Breast epithelium (tissue), 4 donors: ENCODE measurements at regions not wholly inside any gene's neighbourhood (a gene's known extent, or its start where the extent isn't known, plus 50 kb on each side); places are given as distances from the start of the nearest gene placed in this dataset.

Source experiments
- DNase-seq, 2 donors: peaks; one replicate each; pipeline ENCODE4 v3.0.0-alpha.2; 2019; ENCODE audit warnings: low spot score in 2 of 2
- H3K27ac ChIP-seq, 2 donors: fragments of 200-600 bp; sonication (generic) in 1 of 2; one replicate each; pipeline ENCODE4 v1.5.1; 2016 to 2019; ENCODE audit warnings: mild to moderate bottlenecking in 1 of 2
- H3K27me3 ChIP-seq, 2 donors: fragments of 200-600 bp; sonication (generic) in 1 of 2; one replicate each; pipeline versions ENCODE4 v1.5.1 to v1.6.0; 2017 to 2019; ENCODE audit warnings: control low read depth in 1 of 2, mild to moderate bottlenecking in 1 of 2
- H3K36me3 ChIP-seq: fragments of 200-600 bp; one replicate; pipeline ENCODE4 v1.5.1; 2019
- H3K4me1 ChIP-seq, 2 donors: fragments of 200-600 bp; sonication (generic); one replicate each; pipeline ENCODE4 v1.5.1; 2016 to 2019; ENCODE audit warnings: control low read depth in 1 of 2
- H3K4me3 ChIP-seq, 3 donors: fragments of 200-600 bp; sonication (generic); 1 replicate in 2 of 3; 2 replicates in 1 of 3; pipeline ENCODE4 v1.5.1; 2016 to 2019; ENCODE audit warnings: mild to moderate bottlenecking in 3 of 3, moderate library complexity in 2 of 3
- H3K9me3 ChIP-seq, 2 donors: fragments of 200-600 bp; sonication (generic) in 1 of 2; one replicate each; pipeline ENCODE4 v1.5.1; 2016 to 2019; ENCODE audit warnings: control low read depth in 1 of 2
- POLR2A ChIP-seq: fragments of 450-650 bp; IDR thresholded peaks from one replicate; pipeline ENCODE4 v1.6.1; 2016; ENCODE audit warnings: antibody characterized with exemption, mild to moderate bottlenecking, moderate library complexity
- POLR2AphosphoS5 ChIP-seq, 3 donors: sonication (generic); formaldehyde crosslinking; IDR thresholded peaks; one replicate each; pipeline ENCODE4 v1.6.1; 2017; ENCODE audit warnings: antibody characterized with exemption in 3 of 3
- intact Hi-C: fragments of 100-400 bp; cut with DNase I; formaldehyde crosslinking; loops from one replicate; pipeline ENCODE4 v1.15.1; 2023; ENCODE audit warnings: low total_unique reads
- TF ChIP-seq, protein P1 (sequence below), 3 donors: fragments of 450-650 bp; IDR thresholded peaks; one replicate each; pipeline ENCODE4 v1.5.1; 2016 to 2017; ENCODE audit warnings: antibody characterized with exemption in 3 of 3, mild to moderate bottlenecking in 3 of 3, moderate library complexity in 3 of 3

DNA sequence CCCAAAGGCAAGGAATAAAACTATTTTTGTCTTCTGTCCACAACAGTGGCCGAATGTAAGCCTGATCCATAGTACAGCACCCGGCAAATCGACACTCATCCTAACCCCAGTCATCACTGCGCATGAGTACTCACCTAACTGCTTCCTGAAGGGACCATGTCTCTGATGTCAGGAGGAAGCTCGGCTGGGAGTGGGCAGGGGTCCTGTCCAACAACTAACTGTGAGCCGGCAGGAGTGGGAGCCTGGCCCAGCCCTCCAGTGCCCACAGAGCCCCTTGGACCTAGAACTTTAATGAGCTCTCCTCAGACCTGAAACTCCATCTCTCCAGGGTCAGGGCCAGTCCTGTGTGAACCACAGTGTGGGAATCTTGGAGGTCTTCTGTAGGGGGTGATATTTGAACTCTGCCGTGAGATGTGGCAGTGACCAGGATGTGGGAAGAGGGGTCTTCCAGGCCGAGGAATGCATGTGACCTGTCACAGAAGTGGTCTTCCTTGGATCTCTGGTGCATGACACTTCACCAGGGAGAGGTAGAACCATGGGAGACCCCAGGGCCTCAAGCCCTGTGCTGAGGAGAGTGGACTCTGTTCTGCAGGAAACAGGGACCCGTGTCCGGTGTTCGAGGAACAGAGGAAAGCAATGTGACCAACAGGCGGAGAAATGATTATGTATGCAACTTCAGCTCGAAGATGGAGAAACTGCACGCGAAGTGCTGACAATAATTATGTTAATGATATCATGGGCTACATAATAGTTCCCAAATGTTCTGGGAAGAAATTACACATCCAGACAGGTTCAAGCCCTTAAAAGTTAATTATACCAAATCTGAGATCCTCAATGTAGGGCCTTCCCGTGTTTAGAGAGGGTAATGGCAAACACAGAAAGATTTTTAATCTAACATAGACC is 240.1 kb upstream of the HDAC4 start:
- peaks cover 0 to 3% of the 10 kb centered on the region in 2 donors for H3K9me3 ChIP-seq
- no peak for DNase-seq
- intact Hi-C loops = no loop called here
- H3K36me3 ChIP-seq = no peaks in the 10 kb centered on the region
- TF ChIP-seq POLR2AphosphoS5 (IDR thresholded peaks at IDR 0.05) (no peak), POLR2A (no peak)
- TF ChIP-seq, protein P1, sequence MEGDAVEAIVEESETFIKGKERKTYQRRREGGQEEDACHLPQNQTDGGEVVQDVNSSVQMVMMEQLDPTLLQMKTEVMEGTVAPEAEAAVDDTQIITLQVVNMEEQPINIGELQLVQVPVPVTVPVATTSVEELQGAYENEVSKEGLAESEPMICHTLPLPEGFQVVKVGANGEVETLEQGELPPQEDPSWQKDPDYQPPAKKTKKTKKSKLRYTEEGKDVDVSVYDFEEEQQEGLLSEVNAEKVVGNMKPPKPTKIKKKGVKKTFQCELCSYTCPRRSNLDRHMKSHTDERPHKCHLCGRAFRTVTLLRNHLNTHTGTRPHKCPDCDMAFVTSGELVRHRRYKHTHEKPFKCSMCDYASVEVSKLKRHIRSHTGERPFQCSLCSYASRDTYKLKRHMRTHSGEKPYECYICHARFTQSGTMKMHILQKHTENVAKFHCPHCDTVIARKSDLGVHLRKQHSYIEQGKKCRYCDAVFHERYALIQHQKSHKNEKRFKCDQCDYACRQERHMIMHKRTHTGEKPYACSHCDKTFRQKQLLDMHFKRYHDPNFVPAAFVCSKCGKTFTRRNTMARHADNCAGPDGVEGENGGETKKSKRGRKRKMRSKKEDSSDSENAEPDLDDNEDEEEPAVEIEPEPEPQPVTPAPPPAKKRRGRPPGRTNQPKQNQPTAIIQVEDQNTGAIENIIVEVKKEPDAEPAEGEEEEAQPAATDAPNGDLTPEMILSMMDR (IDR thresholded peaks at IDR 0.05) = no peak
- H3K4me3 ChIP-seq = no peak overlapping the region
- peaks cover 0 to under 1% of the 10 kb centered on the region in 2 donors for H3K27me3 ChIP-seq
- H3K4me1 ChIP-seq = no peaks in the 10 kb centered on the region
- H3K27ac ChIP-seq = no peak overlapping the region

DNA sequence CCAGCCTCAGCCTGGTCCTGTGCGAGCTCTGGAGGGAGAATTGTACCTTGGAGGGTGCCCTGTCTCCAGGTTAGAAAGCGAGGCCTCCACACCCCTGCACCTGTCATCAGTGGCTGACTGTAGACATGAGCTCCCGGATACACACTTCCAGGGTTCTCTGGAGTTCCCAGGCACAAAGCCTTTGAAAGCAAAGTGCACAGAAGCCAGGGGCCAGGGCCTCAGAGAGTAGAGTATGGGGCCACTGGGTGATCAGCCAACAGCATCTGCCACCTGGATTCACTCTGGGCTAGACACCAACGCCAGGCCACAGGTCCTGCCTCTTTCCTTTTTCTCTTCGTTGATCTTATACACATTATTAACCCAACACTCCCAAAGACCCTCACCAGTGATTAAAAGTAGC is 239.4 kb upstream of the HDAC4 start:
- H3K36me3 ChIP-seq = no peaks in the 10 kb centered on the region
- peaks cover 0 to 3% of the 10 kb centered on the region in 2 donors for H3K9me3 ChIP-seq
- TF ChIP-seq POLR2A (no peak), POLR2AphosphoS5 (IDR thresholded peaks at IDR 0.05) (no peak)
- TF ChIP-seq, protein P1 (IDR thresholded peaks at IDR 0.05) = no peak
- no peaks in the 10 kb centered on the region for H3K4me1 ChIP-seq
- H3K27ac ChIP-seq = no peak overlapping the region
- DNase-seq = no peak
- no peaks in the 10 kb centered on the region for H3K27me3 ChIP-seq
- H3K4me3 ChIP-seq = no peak overlapping the region
- intact Hi-C loops = no loop called here

DNA sequence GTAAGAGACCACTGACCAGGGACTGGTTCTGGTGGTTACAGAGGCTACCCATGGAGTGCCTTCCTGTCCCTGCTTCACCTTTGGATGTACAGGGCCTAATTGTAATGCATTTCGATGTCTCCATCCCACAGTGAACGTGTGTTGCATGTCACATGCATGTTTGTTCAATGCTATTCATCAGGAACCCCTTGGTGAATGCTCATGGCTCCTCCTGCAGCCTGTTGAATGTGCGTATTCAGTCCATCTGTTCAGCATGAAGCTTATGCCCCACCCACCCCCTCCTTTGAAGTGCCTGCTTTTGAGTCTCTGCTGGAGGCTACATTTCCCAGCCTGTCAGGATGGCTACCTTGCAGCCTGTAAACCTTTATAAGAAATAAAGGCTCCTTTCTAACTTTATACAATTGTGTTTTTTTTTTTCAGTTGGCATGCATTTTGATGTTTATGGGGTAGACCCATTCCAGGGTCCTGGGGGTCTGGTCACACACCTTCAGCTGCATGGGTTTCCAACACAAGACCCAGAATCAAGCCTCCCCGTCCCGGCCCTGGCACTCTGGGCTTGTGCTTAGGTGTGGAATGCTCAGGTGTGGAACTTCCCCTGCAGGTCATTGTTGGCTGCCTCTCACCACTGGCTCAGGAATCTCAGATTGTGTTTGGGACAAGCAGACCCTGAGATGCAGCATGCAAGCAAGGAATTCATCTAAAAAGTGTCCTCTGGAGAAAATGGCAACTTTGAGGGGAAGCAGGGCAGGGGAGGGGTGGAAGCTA is 238.8 kb upstream of the HDAC4 start:
- Histone ChIP-seq H3K27ac (no peak overlapping the region), H3K4me3 (no peak overlapping the region), H3K4me1 (no peaks in the 10 kb centered on the region), H3K9me3 (peaks cover 0 to 3% of the 10 kb centered on the region in 2 donors), H3K36me3 (no peaks in the 10 kb centered on the region), H3K27me3 (no peaks in the 10 kb centered on the region)
- intact Hi-C loops = no loop called here
- DNase-seq = no peak
- no peak for TF ChIP-seq POLR2A
- TF ChIP-seq, protein P1 (IDR thresholded peaks at IDR 0.05) = no peak

DNA sequence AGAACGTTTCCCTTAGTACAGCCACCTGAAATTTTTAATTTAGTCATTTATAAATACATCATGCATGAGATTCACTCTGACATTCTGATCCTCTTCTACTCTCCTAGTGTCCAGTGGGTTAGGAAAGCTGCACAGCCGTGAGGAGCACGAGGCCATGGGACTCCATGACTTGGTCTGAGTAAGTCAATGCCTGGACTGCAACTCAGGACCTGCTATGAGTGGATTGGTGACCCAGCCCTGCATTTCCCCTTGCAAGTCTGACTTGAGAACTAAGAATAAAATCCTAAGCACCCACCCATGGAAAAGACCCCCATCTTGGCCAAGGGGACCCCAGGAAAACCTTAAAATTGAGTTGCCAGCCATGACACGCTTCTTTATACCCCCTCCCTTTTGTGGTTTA is 237.6 kb upstream of the HDAC4 start:
- intact Hi-C loops = no loop called here

More for the DNA sequence above, 237.6 kb upstream of the HDAC4 start:
- Histone ChIP-seq H3K4me3 (no peak overlapping the region), H3K4me1 (no peaks in the 10 kb centered on the region), H3K27ac (no peak overlapping the region), H3K9me3 (peaks cover 0 to 3% of the 10 kb centered on the region in 2 donors), H3K27me3 (no peaks in the 10 kb centered on the region), H3K36me3 (no peaks in the 10 kb centered on the region)
- TF ChIP-seq, protein P1 (IDR thresholded peaks at IDR 0.05) = no peak
- TF ChIP-seq POLR2A = no peak
- no peak for DNase-seq
